ENCODE measurements at regions not wholly inside any gene's neighbourhood (a gene's known extent, or its start where the extent isn't known, plus 50 kb on each side); places are given as distances from the start of the nearest gene placed in this dataset.

GRCh38 chr5:28558196-28558595 is 1519.8 kb upstream of the CDH9 start:
- no peak for TF ChIP-seq POLR2AphosphoS5 (IDR thresholded peaks at IDR 0.05)
- no peak for TF ChIP-seq CTCF (IDR thresholded peaks at IDR 0.05)
- TF ChIP-seq POLR2A (IDR thresholded peaks at IDR 0.05) = no peak
- no peak for TF ChIP-seq EP300 (IDR thresholded peaks at IDR 0.05; ENCODE audit: low read depth)
